Stimulated activated CD4-positive, alpha-beta T cell treated with anti-CD3 and anti-CD28 coated beads, Interleukin-1b, Interleukin-23, amount 100 ng/mL, for 4 hours (primary cell): ENCODE measurements at regions not wholly inside any gene's neighbourhood (a gene's known extent, or its start where the extent isn't known, plus 50 kb on each side); places are given as distances from the start of the nearest gene placed in this dataset.
"Not testable (repeated sequence)": the region's sequence is repeated elsewhere in the genome, so short reads cannot be mapped to it uniquely, and the experiment has no call there.

Experiments used
- DNase-seq, 2 donors: peaks; one replicate each; pipeline ENCODE4 v3.0.0-alpha.2; 2020; ENCODE audit warnings: low read depth in 2 of 2

DNA sequence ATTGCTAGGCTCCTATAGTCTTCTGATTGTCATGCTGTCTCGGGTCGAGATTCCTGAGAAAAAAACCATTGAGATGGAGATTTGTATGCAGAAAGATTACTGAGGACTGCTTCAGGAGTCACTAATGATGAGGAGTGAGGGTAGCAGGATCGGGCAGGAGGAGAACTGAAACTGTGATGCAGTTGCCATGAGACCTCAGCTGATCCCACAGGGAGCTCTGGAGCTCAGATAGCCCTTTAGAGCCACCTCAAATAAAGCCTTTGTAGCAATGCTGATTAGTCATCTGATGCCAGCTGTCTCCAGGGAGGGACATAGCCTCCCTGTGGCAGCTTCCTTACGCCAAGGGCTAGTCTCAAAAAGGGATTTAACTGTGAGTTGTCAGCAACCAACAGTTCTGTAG, 256.9 kb downstream of the DMAC1 start:
- no peak for DNase-seq

DNA sequence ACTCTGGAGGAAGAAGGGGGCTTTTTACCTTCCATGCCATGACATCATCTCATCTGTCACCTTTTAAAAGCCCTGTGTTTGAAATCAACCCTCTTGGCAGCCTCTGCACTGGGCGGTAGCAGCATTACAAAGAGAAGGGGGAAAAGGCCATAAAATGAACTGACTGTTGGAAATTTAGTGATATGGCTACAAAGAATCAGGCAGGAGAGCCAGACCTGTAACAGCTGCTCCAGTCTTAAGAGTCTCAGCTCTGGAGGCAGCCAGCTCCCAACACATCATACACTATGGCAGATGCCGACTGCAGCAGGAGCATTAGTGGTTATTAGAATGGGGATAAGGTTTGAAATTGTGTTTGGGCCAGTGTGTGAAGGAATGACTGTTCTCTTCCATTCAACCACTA, 257.5 kb downstream of the DMAC1 start:
- no peak for DNase-seq

DNA sequence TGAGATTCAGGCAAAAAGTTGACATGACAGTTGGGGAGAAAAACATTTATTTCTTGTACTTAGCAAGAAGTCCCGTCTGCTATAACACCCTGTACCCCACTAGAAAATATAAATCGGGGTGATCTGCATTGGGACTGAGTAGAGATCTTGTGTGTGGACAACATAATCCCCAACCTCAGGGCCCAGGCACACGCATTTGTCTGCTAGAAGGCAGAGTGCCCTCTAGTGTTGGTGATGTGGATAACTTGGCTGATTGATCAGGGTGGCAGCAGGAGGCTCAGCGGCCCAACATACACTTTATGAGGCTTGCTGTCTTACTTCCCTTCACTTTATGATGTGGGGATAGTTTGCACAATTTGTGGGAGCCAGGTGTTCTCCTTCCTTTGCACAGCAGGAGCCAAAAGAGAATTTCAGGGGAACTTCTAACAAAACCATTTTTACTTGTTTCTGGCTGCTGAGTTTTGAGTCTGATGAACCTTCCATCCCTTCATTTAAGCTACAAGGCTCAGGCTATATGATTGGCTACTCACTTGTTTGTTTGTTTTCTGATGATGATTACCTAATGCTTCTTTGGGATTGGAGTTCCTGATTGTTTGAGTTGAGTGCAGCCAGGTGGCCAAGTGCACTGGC, 263.2 kb downstream of the DMAC1 start:
- no peak for DNase-seq

DNA sequence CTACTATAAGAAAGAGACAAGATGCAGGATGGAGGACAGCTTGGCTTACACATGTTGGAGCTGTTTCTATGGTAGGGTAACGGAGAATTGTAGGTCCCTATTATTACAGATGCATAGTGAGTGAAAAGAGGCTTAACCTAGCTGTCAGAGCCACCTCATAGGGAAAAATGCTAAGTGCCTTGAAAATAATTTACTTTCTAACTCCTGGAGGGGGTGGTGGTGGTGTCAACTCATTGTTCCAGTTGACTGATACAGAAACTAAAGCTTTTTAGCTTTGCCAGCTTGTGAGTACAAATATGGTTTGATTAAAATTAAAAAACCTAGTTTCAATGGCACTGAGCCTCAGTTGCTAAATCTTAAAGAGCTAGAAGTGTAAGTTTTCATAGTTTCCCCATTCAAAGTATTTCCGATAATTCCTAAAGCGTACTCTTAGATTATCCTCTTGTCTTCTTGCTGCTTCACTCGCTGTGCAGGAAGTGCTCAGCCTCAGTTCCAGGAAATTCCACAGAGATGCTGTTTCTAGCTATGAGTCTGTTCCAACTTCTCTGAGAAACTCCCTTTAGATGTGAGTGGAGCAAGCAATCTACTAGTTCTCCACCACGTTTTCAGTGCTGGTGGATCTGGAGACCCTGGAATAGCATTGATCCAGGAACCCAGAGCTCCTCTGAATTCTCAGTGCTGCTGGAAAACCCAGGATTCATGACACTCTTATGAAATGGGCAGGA, 265.2 kb downstream of the DMAC1 start:
- DNase-seq = no peak

GRCh38 chr9:7533376-7534090, 266.0 kb downstream of the DMAC1 start:
- DNase-seq = no peak

DNA sequence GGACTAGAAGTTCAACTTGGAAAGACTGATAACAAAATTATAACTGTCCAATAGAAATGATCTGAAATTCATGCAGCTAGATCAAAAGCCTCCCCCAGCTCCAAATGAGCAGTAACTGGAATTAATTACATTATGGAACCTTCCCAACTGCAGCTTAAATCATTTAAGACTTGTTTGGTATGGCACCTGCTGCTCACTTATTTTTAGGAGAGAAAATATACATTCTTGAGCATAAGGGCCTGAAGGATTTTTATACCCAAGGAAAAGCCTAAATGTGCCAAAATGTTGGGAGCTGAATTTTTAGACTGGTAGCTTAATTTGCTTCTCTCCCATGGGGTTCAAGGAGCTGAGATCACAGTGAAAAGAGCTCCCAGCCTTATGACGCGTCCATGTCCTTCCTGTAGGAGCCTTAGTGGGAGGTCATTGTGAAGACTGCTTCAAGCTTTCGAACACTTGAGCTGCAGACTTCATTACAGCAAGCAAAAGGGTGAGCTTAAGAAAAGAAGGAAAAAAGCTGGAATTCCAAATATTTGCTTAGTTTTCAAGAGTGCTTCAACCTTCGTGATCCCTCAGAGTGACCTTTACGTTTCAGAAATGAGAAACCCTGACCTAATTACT, 276.0 kb downstream of the DMAC1 start:
- DNase-seq = no peak

- no peak for DNase-seq
These were observed 279.2 kb downstream of the DMAC1 start for GRCh38 chr9:7520396-7520795.

DNA sequence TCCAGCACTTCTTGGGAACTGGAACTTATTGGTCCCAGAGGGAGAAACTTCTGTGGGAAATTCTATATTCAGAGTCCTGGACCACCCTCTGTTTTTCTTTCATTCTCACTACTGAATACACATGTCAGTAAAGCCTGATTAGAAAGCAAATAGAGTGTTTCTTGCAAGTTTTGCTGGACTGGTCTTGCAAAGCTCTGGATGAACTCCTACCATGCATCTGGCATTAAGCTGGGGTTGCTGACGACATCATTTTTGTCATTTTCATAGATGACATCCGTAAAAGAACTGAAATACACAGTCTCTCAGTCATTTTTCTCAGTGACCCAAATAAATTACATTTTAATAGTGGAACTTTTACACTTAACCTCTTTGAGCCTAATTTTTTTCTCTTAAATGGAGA, 283.2 kb downstream of the DMAC1 start:
- DNase-seq = no peak

GRCh38 chr9:7510199-7510598, 289.4 kb downstream of the DMAC1 start:
- DNase-seq = no peak

DNA sequence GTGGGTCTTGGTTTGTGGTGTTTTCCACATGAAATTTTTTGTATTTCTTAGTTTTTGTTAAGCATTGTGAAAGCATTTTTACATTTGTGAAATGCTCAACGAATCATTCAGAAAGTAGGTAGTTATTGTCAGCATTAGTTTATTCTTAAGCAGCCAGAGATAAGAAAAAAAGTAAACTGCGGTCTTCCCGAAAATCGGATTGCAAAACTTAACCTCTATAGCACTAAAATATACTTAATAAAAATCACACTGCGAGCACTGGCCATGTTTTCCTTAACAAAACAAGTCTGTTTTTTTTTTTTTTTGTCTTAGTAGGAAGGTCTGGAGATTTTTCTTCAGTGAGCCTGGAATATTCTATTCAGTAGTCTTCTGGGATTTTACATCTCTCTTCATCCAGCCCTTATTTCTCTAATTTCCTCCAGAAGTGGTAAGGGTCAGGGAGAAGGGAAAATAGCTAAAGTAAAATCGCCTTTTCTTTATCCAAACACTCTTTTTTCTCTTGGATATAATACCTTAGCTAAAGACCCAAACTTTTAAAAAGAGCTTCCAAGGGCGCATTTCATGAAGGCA, 289.9 kb downstream of the DMAC1 start:
- DNase-seq = no peak

DNA sequence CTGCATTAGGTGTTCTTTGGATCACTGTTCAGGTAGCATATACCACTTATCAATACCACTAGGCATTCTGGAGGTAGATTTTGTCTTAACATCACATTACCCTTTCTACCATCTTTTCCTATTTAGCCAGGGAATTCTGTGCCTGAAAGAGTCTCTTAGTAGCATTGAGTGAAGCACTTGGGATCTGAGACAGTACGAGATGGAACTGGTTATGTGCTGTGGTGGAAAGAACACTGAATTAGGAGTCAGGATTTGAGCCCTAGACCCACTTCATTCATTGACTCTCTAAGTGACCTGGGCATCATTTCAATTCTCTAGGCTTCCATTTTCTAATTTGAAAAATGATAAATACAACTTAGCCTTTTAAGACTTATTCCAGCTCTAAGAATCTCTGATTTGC, 291.1 kb downstream of the DMAC1 start:
- DNase-seq = no peak

- DNase-seq = no peak
These were observed 291.9 kb downstream of the DMAC1 start for GRCh38 chr9:7507566-7508270.

DNA sequence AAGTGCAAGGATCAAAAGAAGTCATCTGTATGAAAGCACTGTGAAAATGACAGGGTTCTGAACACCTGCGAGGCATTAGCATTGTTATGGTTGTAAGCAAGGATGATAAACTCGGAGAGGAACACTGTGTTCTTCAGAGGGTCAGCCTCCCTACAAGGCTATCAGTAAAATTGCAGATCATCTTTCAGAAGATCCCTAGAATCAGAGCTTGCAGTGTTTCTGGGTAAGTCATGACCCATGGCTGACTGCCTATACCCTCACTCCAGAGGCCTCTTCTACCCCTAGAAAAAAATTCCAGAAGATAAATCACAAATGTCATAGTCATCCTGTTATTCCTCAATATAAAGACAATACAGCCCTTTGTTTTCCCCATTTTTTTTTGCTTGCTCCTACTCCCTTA, 292.6 kb downstream of the DMAC1 start:
- no peak for DNase-seq

- DNase-seq = no peak
These were observed 299.1 kb downstream of the DMAC1 start for GRCh38 chr9:7500521-7500920.

DNA sequence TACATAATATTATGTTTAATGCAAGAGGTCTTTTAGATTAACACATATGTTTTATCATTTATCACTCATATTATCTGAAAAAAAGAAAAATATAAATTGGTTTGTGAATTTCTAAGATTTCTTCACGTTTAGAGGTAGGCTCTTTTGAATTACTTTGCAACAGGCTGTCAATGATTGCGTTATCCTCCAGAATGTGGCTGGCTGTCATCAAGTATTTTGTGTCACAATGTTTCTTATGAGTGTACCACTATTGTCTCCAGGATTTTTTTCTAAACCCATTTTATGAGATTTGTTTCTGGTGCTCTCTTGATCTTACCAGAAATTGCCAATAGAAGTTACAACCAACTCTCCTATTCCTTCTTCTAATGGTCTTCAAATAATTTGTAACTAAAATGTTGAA, 307.9 kb downstream of the DMAC1 start:
- no peak for DNase-seq

DNA sequence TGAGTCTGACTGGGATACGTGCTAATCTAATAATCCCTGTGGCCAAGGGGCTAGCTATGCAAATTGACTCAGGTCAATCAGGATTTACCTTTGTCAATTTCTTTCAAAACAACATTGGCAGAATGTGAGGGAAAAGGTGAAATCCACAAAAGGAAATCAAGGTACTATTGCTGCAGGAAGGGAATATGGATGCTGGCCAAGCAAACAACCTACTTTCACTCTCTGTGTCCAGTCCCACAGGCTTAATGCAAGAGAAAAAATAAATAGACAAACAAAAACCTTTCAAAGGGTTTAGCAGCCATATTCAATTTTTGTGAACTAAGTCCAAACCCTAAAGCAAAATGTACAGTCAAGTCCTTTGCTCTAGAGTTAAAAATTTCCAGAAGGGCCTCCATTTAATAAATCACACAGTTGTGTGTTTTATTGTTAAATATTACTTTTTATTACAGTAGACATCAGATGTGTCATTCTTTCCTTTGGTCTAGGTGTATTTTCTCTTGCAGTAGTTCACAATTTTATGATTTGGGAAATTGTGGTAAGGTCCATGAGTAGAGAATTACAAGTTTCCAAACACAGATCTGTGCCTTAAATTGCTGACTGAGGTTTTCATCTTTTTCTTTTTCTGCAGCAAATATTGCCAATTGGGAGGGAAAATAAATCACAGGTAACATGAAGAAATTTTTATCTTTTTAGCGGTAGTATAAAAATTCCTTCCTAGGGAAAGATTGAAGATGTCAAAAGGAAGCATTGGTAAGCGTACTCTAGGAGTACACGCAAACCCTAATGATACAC, 309.1 kb downstream of the DMAC1 start:
- no peak for DNase-seq

DNA sequence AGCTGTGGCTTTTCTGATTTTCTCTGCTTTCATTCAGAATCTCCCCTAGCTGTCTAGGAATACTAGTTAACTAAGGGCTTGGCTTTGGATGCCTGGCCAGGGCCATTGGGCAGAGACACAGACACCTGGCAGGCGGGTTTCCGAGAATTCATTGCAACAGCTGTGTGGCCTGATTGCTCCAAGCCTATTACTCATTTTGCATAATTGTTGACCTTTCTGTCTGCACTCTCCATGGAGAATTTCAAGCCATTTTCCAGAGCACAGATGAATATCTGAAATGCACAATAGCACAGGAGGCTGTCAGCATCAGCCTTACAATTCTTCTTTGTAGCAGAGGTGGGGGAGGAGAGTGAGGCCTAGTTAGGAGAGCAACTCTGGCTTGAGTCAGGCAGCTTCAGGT, 310.5 kb downstream of the DMAC1 start:
- DNase-seq = no peak

DNA sequence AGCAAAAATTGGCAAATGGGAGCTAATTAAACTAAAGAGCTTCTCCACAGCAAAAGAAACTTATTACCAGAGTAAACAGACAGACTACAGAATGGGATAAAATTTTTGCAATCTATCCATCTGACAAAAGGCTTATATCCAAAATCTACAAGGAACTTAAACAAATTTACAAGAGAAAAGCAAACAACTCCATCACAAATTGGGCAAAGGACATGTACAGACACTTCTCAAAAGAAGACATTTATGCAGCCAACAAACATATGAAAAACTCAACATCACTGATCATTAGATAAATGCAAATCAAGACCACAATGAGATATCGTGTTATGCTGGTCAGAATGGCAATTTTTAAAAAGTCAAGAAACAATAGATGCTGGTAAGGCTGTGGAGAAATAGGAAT, 315.6 kb downstream of the DMAC1 start:
- DNase-seq = not testable (repeated sequence)

DNA sequence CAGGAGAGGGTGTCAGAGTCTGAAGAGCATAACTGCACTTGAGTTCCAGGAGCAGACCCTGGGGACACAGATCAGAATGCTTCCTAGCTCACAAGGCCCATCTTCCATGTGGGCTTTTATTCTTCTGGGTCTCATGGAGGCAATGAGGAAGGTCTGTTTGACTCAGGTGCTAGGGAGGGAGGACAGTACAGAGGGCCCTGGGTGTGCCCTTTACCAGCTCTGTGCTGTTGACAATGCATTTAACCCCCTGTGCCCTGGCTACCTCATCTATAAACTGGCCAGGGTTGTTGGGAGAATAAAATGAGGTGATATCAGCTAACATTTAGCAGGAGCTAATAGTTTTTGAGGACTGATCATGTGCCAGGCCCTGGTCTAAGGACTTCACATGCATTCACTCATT, 318.0 kb downstream of the DMAC1 start:
- DNase-seq = no peak

GRCh38 chr9:7479300-7479699, 320.3 kb downstream of the DMAC1 start:
- no peak for DNase-seq

GRCh38 chr9:7478646-7479045, 320.9 kb downstream of the DMAC1 start:
- DNase-seq = no peak
